GM21723 (cell line): ENCODE measurements at regions not wholly inside any gene's neighbourhood (a gene's known extent, or its start where the extent isn't known, plus 50 kb on each side); places are given as distances from the start of the nearest gene placed in this dataset.

Source experiments
- ATAC-seq: cut with Tn5 transposase; IDR thresholded peaks from one replicate; pipeline ENCODE4 v1.9.1; 2021; ENCODE audit warnings: mild to moderate bottlenecking, moderate library complexity; ENCODE audit not compliant: unreplicated experiment

GRCh38 chr19:28403690-28404089, 809.3 kb downstream of the UQCRFS1 start:
- no peak for ATAC-seq

- ATAC-seq, result no peak
These were observed 810.2 kb downstream of the UQCRFS1 start for GRCh38 chr19:28402701-28403290.

GRCh38 chr19:28401739-28402424, 811.1 kb downstream of the UQCRFS1 start:
- no peak for ATAC-seq

GRCh38 chr19:28400953-28401671, 811.8 kb downstream of the UQCRFS1 start:
- ATAC-seq, result no peak

- no peak for ATAC-seq
These were observed 813.8 kb downstream of the UQCRFS1 start for GRCh38 chr19:28399187-28399586.

GRCh38 chr19:28397800-28398199, 815.2 kb downstream of the UQCRFS1 start:
- no peak for ATAC-seq

- ATAC-seq, result no peak
These were observed 815.6 kb downstream of the UQCRFS1 start for GRCh38 chr19:28397306-28397705.

- ATAC-seq, result no peak
These were observed 816.6 kb downstream of the UQCRFS1 start for GRCh38 chr19:28396287-28396831.

GRCh38 chr19:28394725-28395124, 818.2 kb downstream of the UQCRFS1 start:
- ATAC-seq, result no peak

- no peak for ATAC-seq
These were observed 819.2 kb downstream of the UQCRFS1 start for GRCh38 chr19:28393574-28394336.

GRCh38 chr19:28388988-28389387, 824.0 kb downstream of the UQCRFS1 start:
- ATAC-seq, result no peak

- no peak for ATAC-seq
These were observed 825.4 kb downstream of the UQCRFS1 start for GRCh38 chr19:28387507-28387906.

GRCh38 chr19:28386470-28386869, 826.5 kb downstream of the UQCRFS1 start:
- no peak for ATAC-seq

GRCh38 chr19:28386066-28386465, 826.9 kb downstream of the UQCRFS1 start:
- no peak for ATAC-seq

GRCh38 chr19:28377077-28377476, 835.9 kb downstream of the UQCRFS1 start:
- no peak for ATAC-seq

GRCh38 chr19:28374971-28375370, 838.0 kb downstream of the UQCRFS1 start:
- no peak for ATAC-seq

- no peak for ATAC-seq
These were observed 840.2 kb downstream of the UQCRFS1 start for GRCh38 chr19:28372576-28373247.

- ATAC-seq, result no peak
These were observed 845.8 kb downstream of the UQCRFS1 start for GRCh38 chr19:28367146-28367545.

- ATAC-seq, result no peak
These were observed 849.7 kb downstream of the UQCRFS1 start for GRCh38 chr19:28363254-28363653.
